IPS-NIHi7 (cell line): ENCODE measurements at regions not wholly inside any gene's neighbourhood (a gene's known extent, or its start where the extent isn't known, plus 50 kb on each side); places are given as distances from the start of the nearest gene placed in this dataset.
"Not testable (repeated sequence)": the region's sequence is repeated elsewhere in the genome, so short reads cannot be mapped to it uniquely, and the experiment has no call there.

Experiments
- DNase-seq: peaks from one replicate; pipeline ENCODE4 v3.0.0; 2012; ENCODE audit warnings: mixed read lengths; ENCODE audit errors: extremely low spot score

DNA sequence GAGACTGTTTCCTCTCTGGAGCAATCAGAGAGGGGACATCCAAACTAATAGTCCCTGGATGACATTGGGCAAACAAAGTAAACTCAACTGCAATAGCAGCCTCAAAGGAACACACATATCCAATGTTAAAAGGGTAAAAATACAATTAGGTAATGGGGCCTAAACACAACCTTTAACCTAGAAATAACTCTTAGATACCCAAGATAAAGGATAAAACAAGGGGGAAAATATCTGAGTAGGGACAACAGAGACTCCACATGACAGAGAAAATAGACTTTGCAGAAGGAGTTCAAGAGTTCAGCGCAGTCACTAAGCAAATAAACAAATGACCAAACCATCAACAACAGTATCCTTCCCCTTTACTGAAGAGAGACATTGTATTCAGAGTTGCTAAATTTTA is 149.3 kb downstream of the FBXO4 start:
- no peak for DNase-seq

GRCh38 chr5:42089705-42090104 is 164.6 kb downstream of the FBXO4 start:
- no peak for DNase-seq

DNA sequence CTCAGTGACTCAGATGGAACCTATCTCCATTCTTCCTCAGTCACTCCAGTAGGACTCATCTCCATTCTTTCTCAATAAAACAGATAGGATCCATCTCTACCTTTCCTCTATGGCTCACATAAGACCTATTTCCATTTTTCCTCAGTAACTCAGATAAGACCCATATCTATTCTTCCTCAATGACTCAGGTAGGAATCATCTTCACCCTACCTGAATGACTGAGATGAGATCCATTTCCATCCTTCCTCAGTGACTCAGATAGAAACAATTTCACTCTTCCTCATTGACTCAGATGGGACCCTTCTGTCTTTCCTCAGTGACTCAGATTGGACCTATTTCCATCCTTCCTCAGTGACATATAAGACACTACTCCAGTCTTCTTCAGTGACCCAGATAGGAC is 165.1 kb downstream of the FBXO4 start:
- DNase-seq = no peak

GRCh38 chr5:42099846-42100245 is 174.8 kb downstream of the FBXO4 start:
- not testable (repeated sequence) for DNase-seq

DNA sequence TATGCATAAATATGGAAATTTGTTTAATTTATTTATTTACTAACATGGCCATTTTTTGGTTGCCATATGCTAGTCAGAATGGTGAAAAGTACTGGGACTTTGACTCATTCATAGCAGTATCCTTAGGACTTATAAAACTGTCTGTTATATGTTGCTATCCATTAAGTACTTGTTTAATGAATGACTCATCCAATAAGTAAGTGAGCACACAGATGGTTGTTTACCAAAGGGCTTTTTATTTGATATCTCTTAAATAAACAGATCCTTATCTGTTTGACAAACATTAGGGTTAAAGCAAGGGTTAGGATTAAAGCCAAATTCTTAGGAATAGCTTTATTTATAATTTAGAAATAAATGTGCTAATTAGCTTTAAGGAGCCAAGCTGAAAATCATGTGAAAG is 183.4 kb downstream of the FBXO4 start:
- no peak for DNase-seq

DNA sequence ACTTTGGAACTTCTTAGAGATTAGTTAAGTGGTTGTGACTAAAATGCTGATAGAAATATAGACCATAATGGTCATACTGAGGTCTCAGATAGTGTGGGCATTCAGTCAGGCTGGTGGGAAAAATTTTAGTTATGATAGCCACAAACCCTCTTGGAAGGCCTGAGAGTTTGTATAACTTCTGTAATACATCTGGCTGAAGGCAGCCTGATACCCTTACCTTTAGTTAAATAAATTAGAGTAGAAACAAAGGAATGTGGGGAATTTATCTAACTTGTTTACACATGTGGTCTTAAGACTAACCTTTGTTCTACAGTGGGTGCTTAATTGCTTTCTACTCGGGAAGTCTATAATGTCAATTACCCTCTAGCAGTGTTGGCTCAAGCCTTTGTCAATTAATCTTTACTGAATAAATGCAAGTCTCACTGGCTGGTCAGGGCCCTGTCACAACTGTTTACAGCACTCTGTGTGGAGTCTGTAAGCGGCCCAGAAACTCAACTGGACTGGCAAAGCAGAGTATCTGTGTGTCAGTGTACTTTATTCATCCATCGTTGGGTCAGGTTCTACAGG is 184.0 kb downstream of the FBXO4 start:
- DNase-seq = no peak

- DNase-seq = not testable (repeated sequence)
Measured at GRCh38 chr5:42115721-42116120, 190.6 kb downstream of the FBXO4 start.

DNA sequence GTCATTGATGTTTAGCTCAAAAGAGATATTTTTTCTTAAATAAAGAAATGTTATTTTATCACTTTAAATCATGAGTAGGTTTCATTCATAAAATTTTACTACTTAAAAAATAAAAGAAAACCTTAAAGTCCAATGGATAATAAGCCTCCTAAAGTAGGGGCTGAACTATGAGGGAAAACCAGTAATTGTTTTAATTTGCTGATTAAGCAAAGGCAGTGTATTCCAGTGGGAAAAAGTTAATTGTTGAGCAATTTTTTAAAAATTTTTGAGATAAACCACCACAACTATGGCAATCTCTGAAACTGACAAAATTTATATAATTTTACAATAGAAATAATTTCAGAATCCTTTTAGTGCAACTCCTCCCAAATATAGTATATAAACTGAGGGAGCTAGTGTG is 195.0 kb downstream of the FBXO4 start:
- no peak for DNase-seq

DNA sequence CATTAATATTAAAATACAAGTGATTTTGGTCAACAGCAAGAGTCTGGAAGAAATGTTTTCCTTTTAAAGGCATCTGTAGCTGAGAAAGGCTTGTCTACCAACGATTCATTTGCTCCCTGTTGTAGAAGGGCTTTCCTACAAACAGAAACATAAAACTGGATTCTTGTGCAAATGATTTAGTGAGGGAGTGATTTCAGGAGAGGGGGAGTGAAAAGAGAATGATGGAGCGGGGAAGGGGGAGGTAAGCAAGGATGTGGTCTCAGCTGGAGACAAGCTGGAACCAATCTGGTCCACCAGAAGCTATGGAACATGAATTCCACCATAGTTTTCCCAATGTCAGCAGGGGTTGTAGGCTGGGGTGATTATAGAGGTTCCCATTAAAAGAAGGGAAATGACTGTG is 196.3 kb downstream of the FBXO4 start:
- no peak for DNase-seq

GRCh38 chr5:42131081-42131480 is 206.0 kb downstream of the FBXO4 start:
- peak; percentile 21 for DNase-seq

- DNase-seq = no peak
Measured at GRCh38 chr5:42143361-42143760, 218.3 kb downstream of the FBXO4 start.

DNA sequence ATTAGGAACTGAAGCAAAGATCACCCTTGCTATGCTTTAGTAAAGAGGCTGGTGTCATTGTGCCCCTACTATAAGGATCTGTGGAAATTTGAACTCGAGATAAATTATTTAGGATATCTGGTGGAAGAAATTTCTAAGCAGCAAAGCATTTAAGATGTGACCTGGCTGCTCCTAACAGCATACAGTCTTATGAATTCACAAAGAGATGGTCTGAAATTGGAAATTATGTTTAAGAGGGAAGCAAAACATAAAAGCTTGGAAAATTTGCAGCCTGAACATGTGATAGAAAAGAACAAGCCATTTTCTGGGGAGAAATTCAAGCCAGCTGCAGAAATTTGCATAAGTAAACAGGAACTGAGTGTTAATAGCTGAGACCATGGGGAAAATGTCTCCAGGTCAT is 223.7 kb downstream of the FBXO4 start:
- no peak for DNase-seq

DNA sequence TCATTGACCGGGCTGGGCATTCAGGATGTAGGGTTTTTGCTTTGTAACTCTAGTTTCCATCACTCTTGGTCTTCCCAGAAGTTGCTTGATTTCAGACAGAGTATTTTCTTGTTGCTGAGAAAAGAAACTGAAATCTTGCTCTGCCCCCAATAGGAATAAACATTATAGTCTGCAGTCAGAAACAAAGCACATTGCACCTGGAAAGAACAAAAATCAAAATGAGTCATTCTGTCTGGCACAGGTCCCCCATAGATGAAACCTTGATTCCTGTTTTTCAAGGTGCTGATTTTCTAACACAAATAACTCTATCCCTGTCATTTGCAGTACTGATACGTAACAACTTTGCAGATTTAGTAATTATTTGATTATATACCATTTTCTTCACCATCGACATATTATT is 232.1 kb downstream of the FBXO4 start:
- DNase-seq = no peak

- DNase-seq = no peak
Measured at GRCh38 chr5:42163083-42163482, 238.0 kb downstream of the FBXO4 start.

GRCh38 chr5:42168091-42168670 is 243.1 kb downstream of the FBXO4 start:
- peak; percentile 12 for DNase-seq

DNA sequence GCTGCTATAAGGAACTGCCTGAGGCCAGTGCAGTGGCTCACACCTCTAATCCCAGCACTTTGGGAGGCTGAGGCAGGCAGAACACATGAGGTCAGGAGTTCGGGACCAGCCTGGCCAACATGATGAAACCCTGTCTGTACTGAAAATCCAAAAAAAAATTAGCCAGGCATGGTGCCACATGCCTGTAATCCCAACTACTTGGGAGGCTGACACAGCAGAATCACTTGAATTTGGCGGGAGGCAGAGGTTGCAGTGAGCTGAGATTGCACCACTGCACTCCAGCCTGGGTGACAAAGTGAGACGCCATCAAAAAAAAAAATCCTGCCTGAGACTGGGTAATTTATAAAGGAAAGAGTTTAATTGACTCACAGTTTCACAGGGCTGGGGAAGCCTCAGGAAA is 247.1 kb upstream of the GHR start:
- not testable (repeated sequence) for DNase-seq

- DNase-seq = not testable (repeated sequence)
Measured at GRCh38 chr5:42179843-42180242, 243.4 kb upstream of the GHR start.

DNA sequence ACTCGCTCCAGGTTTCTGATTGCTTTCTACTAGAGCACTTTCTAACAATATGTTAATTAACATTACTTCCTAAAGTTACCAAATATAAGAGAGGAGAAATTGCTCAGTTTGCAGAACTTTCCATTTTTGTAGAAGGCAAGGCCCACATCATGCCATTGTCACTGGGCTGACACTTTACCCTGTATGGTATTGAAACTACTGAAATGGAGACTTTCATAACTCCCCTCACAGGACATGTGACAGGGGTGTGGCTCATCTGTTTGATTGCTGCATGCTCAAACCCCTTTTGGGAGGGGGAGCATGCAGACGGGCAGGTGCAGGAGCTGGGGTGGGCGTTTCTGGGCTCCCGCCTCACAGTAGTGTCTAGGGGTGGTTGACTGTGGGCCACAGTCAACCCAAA is 206.3 kb upstream of the GHR start:
- DNase-seq = no peak

DNA sequence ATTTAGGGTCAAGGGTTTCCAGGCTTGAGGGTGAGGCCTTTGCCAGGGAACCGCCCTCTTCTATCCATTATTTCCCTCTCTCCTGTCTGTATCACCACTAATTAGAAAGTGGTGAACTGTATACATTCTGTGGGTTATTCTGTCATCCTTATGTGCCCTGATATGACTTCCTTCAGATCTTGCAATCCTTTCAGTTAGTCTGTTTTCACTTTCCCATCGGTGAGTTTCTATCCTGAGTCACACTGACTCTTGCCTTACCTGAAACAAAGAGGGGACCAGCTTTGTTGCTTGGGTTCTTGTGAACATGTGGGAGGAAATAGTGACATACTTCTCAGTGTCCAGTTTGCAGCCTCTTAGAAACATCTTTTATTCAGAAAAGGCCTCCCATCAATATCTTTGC is 205.4 kb upstream of the GHR start:
- DNase-seq = no peak

DNA sequence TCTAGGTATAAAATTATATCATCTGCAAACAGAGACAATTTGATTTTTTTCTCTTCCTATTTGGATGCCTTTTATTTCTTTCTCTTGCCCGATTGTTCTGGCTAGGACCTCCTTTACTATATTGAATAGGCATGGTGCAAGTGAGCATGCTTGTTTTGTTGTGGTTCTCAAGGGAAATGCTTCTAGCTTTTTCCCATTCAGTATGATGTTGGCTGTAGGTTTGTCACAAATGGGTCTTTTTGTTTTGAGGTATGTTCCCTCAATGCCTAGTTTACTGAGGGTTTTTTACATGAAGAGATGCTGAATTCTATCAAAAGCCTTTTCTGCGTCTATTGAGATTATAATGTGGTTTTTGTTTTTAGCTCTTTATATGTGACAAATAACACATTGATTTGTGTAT is 198.2 kb upstream of the GHR start:
- no peak for DNase-seq

GRCh38 chr5:42228279-42228678 is 195.0 kb upstream of the GHR start:
- no peak for DNase-seq

DNA sequence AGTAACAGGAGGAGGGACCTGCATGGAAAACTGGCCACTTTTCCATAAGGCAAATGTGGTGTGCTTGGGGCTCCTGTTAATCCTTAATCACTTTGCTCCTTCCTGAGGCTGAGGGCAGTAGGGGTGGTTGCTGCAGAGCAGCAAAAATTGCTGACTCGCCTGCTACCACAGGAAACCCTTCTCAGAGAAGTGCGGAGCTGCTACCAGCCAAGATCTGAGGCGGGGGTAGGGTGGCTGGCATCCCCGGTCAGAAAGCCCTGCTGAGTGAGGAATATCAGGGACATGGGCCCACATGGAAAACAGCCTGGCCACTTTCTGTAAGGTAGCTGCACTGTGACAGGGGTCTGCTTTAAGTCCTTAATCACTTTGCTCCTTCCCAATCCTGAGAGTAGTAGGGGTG is 192.4 kb upstream of the GHR start:
- no peak for DNase-seq

DNA sequence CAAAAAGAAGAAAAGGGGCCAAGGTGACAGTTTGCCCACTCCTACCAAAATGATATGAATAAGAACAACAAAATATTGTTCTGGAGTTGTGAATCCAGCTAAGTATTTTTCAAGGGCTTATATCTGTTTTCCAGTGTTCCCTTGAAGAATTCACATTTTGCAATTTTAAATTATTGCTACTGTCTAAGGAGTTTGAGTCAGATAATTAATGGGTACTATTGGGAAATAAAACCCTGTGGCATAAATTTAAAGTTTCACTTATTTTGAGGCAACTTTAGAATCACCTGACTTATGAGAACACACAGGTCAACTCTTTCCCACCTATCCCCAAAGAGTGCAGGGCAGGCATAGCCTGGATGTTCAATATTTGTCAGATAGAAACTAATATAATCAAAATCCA is 188.0 kb upstream of the GHR start:
- DNase-seq = no peak

GRCh38 chr5:42235837-42236236 is 187.4 kb upstream of the GHR start:
- no peak for DNase-seq
